ENCODE measurements at regions not wholly inside any gene's neighbourhood (a gene's known extent, or its start where the extent isn't known, plus 50 kb on each side); places are given as distances from the start of the nearest gene placed in this dataset.

DNA sequence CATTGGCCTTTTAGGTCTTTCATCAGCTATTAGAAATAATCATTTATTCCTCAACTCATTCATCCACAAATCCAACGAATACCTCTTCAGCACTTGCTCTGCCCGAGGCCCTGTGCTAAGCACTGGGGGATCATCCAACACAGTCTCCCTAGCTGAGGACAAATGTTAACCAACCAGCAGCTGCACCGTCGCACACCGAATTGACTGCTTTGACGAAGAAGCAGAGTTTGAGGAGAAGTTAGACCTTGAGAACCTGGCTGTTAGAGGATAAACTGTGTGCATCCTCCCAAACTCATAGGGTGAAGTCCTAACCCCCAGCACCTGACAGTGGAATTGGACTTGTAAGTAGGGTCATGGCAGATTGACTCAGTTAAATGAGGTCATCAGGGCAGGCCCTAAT is 170.9 kb downstream of the USP12 start:
- no peak for TF ChIP-seq TAF1 (IDR thresholded peaks at IDR 0.05; ENCODE audit: borderline replicate concordance, low read depth, low read length)
- TF ChIP-seq POLR2AphosphoS5 (IDR thresholded peaks at IDR 0.05; ENCODE audit: low read depth, low read length): no peak
- TF ChIP-seq POLR2A (IDR thresholded peaks at IDR 0.05; ENCODE audit: low read depth, low read length): no peak
- FAIRE-seq: no peak
- no peak for DNase-seq (ENCODE audit: insufficient read length)

GRCh38 chr13:26999499-26999898 is 172.1 kb downstream of the USP12 start:
- DNase-seq (ENCODE audit: insufficient read length): no peak
- TF ChIP-seq POLR2A (IDR thresholded peaks at IDR 0.05; ENCODE audit: low read depth, low read length): no peak
- no peak for TF ChIP-seq TAF1 (IDR thresholded peaks at IDR 0.05; ENCODE audit: borderline replicate concordance, low read depth, low read length)
- TF ChIP-seq POLR2AphosphoS5 (IDR thresholded peaks at IDR 0.05; ENCODE audit: low read depth, low read length): no peak
- FAIRE-seq: no peak

DNA sequence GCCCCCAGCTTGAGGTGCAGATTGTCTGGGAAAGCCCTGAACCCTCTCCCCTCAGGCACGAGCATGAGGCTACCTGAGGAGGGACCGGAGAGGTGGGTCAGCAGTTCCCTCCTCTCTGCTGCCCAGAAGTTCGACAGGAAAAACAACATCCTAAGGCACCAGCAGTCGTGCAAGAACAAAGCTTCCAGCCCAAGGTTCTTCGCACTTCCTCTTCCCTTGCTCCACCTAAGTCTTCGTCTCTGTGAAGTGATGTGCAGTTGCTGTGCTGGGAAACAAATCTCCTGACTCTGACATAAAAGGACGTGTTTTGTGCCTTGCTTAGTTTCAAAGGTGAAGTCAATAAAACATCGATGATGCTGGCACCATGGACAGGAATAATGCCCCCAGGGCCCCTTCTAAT is 173.3 kb downstream of the USP12 start:
- DNase-seq (ENCODE audit: insufficient read length) (no peak), FAIRE-seq (no peak)
- TF ChIP-seq TAF1 (IDR thresholded peaks at IDR 0.05; ENCODE audit: borderline replicate concordance, low read depth, low read length): no peak
- no peak for TF ChIP-seq POLR2AphosphoS5 (IDR thresholded peaks at IDR 0.05; ENCODE audit: low read depth, low read length)
- TF ChIP-seq POLR2A (IDR thresholded peaks at IDR 0.05; ENCODE audit: low read depth, low read length): no peak

- FAIRE-seq (peak; percentile 87), DNase-seq (ENCODE audit: insufficient read length) (peak; percentile 25)
- TF ChIP-seq TAF1 (IDR thresholded peaks at IDR 0.05; ENCODE audit: borderline replicate concordance, low read depth, low read length) (no peak), POLR2A (IDR thresholded peaks at IDR 0.05; ENCODE audit: low read depth, low read length) (no peak), POLR2AphosphoS5 (IDR thresholded peaks at IDR 0.05; ENCODE audit: low read depth, low read length) (no peak)
These were observed 174.5 kb downstream of the USP12 start for GRCh38 chr13:26996965-26997752.

DNA sequence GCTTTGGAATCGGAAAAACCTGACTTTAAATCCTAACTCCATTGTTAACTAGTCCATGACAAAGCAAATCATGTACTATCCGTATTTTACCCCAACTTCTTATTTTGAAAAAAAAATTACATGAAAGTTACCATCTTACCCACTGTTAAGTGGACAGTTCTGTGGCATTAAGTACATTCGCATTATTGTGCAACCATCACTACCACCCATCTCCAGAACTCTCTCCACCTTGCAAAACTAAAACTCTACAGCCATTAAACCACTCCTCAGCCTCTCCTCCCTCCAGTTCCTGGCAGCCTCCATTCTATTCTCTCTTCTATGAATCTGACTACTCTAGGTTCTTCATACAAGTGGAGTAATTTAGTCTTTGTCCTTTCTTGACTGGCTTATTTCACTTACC is 176.5 kb downstream of the USP12 start:
- no peak for TF ChIP-seq TAF1 (IDR thresholded peaks at IDR 0.05; ENCODE audit: borderline replicate concordance, low read depth, low read length)
- no peak for TF ChIP-seq POLR2A (IDR thresholded peaks at IDR 0.05; ENCODE audit: low read depth, low read length)
- TF ChIP-seq POLR2AphosphoS5 (IDR thresholded peaks at IDR 0.05; ENCODE audit: low read depth, low read length): no peak
- FAIRE-seq (no peak), DNase-seq (ENCODE audit: insufficient read length) (no peak)

DNA sequence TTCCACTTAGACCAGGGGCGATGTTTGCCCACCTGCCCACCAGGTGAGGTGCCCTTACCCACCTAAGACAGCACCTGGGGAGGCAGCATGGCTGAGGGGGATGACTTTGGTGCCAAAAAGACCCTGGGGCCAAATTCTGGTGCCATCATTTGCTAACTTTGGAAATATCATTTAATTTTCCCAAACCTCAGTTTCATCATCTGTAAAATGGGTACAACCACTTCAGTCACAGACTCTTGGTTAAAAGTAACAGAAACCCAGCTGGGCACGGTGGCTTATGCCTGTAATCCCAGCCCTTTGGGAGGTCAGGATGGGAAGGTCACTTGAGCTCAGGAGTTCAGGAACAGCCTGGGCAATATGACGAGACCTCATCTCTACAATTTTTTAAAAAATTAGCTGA is 177.8 kb downstream of the USP12 start:
- FAIRE-seq (no peak), DNase-seq (ENCODE audit: insufficient read length) (no peak)
- TF ChIP-seq TAF1 (IDR thresholded peaks at IDR 0.05; ENCODE audit: borderline replicate concordance, low read depth, low read length) (no peak), POLR2A (IDR thresholded peaks at IDR 0.05; ENCODE audit: low read depth, low read length) (no peak), POLR2AphosphoS5 (IDR thresholded peaks at IDR 0.05; ENCODE audit: low read depth, low read length) (no peak)

- FAIRE-seq: no peak
- TF ChIP-seq POLR2AphosphoS5 (IDR thresholded peaks at IDR 0.05; ENCODE audit: low read depth, low read length) (no peak), POLR2A (IDR thresholded peaks at IDR 0.05; ENCODE audit: low read depth, low read length) (no peak), TAF1 (IDR thresholded peaks at IDR 0.05; ENCODE audit: borderline replicate concordance, low read depth, low read length) (no peak)
These were observed 178.5 kb downstream of the USP12 start for GRCh38 chr13:26992951-26993719.

GRCh38 chr13:26991508-26992181 is 180.0 kb downstream of the USP12 start:
- FAIRE-seq: no peak
- no peak for DNase-seq (ENCODE audit: insufficient read length)
- TF ChIP-seq POLR2A (IDR thresholded peaks at IDR 0.05; ENCODE audit: low read depth, low read length) (no peak), POLR2AphosphoS5 (IDR thresholded peaks at IDR 0.05; ENCODE audit: low read depth, low read length) (no peak), TAF1 (IDR thresholded peaks at IDR 0.05; ENCODE audit: borderline replicate concordance, low read depth, low read length) (no peak)

More at GRCh38 chr13:26992951-26993719, 178.5 kb downstream of the USP12 start:
- no peak for DNase-seq (ENCODE audit: insufficient read length)

- TF ChIP-seq POLR2A (IDR thresholded peaks at IDR 0.05; ENCODE audit: low read depth, low read length) (no peak), POLR2AphosphoS5 (IDR thresholded peaks at IDR 0.05; ENCODE audit: low read depth, low read length) (no peak), TAF1 (IDR thresholded peaks at IDR 0.05; ENCODE audit: borderline replicate concordance, low read depth, low read length) (no peak)
- no peak for FAIRE-seq
- DNase-seq (ENCODE audit: insufficient read length): no peak
These were observed 181.5 kb downstream of the USP12 start for GRCh38 chr13:26989957-26990713.

DNA sequence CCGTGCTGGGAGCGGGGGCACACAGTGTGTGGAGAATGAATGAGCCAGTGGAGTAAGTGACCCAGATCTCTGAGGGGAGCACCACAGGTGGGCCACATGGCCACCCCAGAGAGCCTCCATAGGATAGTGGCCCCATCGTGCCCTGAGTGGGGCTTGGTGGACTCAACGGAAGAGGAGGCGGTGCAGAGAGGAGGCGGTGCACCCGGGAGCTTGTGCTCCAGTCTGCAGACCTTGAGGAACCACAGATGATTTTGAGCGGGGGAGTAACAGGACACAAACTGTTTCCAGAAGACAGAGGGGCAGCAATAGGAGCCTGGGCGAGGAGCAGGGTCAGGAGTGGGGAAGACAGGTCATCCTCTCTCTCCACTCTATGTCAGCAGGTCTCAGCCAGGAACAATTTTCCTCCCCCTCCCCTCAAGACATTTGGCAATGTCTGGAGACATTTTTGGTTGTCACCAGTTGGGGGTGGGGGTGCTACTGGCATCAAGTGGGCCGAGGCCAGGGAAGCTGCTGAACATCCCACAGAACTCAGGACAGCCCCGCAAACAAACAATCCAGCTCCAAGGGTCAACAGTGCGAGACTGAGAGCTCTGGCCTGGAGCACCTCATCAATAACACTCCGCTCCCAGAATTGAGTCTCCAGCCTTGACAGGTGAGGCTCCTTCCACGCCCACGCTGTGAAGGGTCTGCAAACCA is 182.2 kb downstream of the USP12 start:
- DNase-seq (ENCODE audit: insufficient read length): no peak
- FAIRE-seq: no peak
- no peak for TF ChIP-seq POLR2A (IDR thresholded peaks at IDR 0.05; ENCODE audit: low read depth, low read length)
- TF ChIP-seq TAF1 (IDR thresholded peaks at IDR 0.05; ENCODE audit: borderline replicate concordance, low read depth, low read length): no peak

Measured in GM12892 (cell line).